Stimulated activated CD8-positive, alpha-beta memory T cell treated with anti-CD3 and anti-CD28 coated beads, Interleukin-2, amount 100 ng/mL, for 1 hour (primary cell): ENCODE measurements at regions not wholly inside any gene's neighbourhood (a gene's known extent, or its start where the extent isn't known, plus 50 kb on each side); places are given as distances from the start of the nearest gene placed in this dataset.
"Not testable (repeated sequence)": the region's sequence is repeated elsewhere in the genome, so short reads cannot be mapped to it uniquely, and the experiment has no call there.

Experiments
- DNase-seq, 2 donors: peaks; one replicate each; pipeline ENCODE4 v3.0.0-alpha.2; 2020; ENCODE audit warnings: low read depth in 2 of 2

- no peak for DNase-seq
These were observed 872.6 kb downstream of the FLRT2 start for GRCh38 chr14:86402545-86402944.

- DNase-seq, result no peak
These were observed 861.1 kb downstream of the FLRT2 start for GRCh38 chr14:86391085-86391484.

GRCh38 chr14:86388216-86388615 is 858.3 kb downstream of the FLRT2 start:
- no peak for DNase-seq

GRCh38 chr14:86373886-86374285 is 843.9 kb downstream of the FLRT2 start:
- no peak for DNase-seq

- no peak for DNase-seq
These were observed 842.5 kb downstream of the FLRT2 start for GRCh38 chr14:86372402-86372801.

- no peak for DNase-seq
These were observed 834.7 kb downstream of the FLRT2 start for GRCh38 chr14:86364634-86365033.

- no peak for DNase-seq
These were observed 833.6 kb downstream of the FLRT2 start for GRCh38 chr14:86363576-86363975.

- no peak for DNase-seq
These were observed 833.1 kb downstream of the FLRT2 start for GRCh38 chr14:86363047-86363446.

- DNase-seq, result no peak
These were observed 827.9 kb downstream of the FLRT2 start for GRCh38 chr14:86357876-86358275.

- DNase-seq, result no peak
These were observed 827.2 kb downstream of the FLRT2 start for GRCh38 chr14:86357119-86357518.

- DNase-seq, result no peak
These were observed 817.0 kb downstream of the FLRT2 start for GRCh38 chr14:86346818-86347384.

- no peak for DNase-seq
These were observed 804.4 kb downstream of the FLRT2 start for GRCh38 chr14:86334355-86334754.

- no peak for DNase-seq
These were observed 803.5 kb downstream of the FLRT2 start for GRCh38 chr14:86333493-86333892.

- DNase-seq, result no peak
These were observed 801.4 kb downstream of the FLRT2 start for GRCh38 chr14:86331341-86331740.

GRCh38 chr14:86321151-86321550 is 791.2 kb downstream of the FLRT2 start:
- no peak for DNase-seq

- DNase-seq, result not testable (repeated sequence)
These were observed 782.3 kb downstream of the FLRT2 start for GRCh38 chr14:86312154-86312665.

- DNase-seq, result no peak
These were observed 781.2 kb downstream of the FLRT2 start for GRCh38 chr14:86311151-86311550.

GRCh38 chr14:86310611-86311010 is 780.7 kb downstream of the FLRT2 start:
- no peak for DNase-seq

- no peak for DNase-seq
These were observed 780.2 kb downstream of the FLRT2 start for GRCh38 chr14:86310148-86310547.

GRCh38 chr14:86305058-86305457 is 775.1 kb downstream of the FLRT2 start:
- DNase-seq, result no peak

- DNase-seq, result no peak
These were observed 770.0 kb downstream of the FLRT2 start for GRCh38 chr14:86299994-86300393.

GRCh38 chr14:86296173-86296572 is 766.2 kb downstream of the FLRT2 start:
- DNase-seq, result no peak

GRCh38 chr14:86288336-86288735 is 758.4 kb downstream of the FLRT2 start:
- no peak for DNase-seq

- DNase-seq, result no peak
These were observed 749.5 kb downstream of the FLRT2 start for GRCh38 chr14:86279405-86279804.
